Kidney epithelial cell (primary cell): ENCODE measurements at regions not wholly inside any gene's neighbourhood (a gene's known extent, or its start where the extent isn't known, plus 50 kb on each side); places are given as distances from the start of the nearest gene placed in this dataset.
A peak's percentile ranks its signal among the peaks of the same experiment; 100 is the strongest.

ENCODE experiments used
- DNase-seq: peaks from one replicate; pipeline ENCODE4 v3.0.0-alpha.2; 2010; ENCODE audit warnings: low read depth
- H3K27me3 ChIP-seq: 2 replicates; pipeline ENCODE4 v1.6.0; 2011; ENCODE audit warnings: low read length; ENCODE audit not compliant: control insufficient read depth, insufficient read depth
- H3K36me3 ChIP-seq: 2 replicates; pipeline ENCODE4 v1.5.1; 2011; ENCODE audit warnings: low read length; ENCODE audit not compliant: control insufficient read depth, insufficient read depth
- H3K4me3 ChIP-seq: 2 replicates; pipeline ENCODE4 v1.5.1; 2011; ENCODE audit warnings: low read depth, mild to moderate bottlenecking, control low read depth, low read length
- CTCF ChIP-seq: IDR thresholded peaks from 2 replicates; pipeline ENCODE4 v1.5.1; 2011; ENCODE audit warnings: mild to moderate bottlenecking, moderate library complexity, low read length, control low read depth, inconsistent platforms; ENCODE audit not compliant: insufficient read depth, poor library complexity, severe bottlenecking

- peaks cover 8% of the 10 kb centered on the region for H3K27me3 ChIP-seq
- H3K4me3 ChIP-seq = no peak overlapping the region
- no peak for TF ChIP-seq CTCF
- DNase-seq = no peak
- no peaks in the 10 kb centered on the region for H3K36me3 ChIP-seq
These were observed 160.5 kb downstream of the TM9SF2 start for GRCh38 chr13:99661791-99662190.

DNA sequence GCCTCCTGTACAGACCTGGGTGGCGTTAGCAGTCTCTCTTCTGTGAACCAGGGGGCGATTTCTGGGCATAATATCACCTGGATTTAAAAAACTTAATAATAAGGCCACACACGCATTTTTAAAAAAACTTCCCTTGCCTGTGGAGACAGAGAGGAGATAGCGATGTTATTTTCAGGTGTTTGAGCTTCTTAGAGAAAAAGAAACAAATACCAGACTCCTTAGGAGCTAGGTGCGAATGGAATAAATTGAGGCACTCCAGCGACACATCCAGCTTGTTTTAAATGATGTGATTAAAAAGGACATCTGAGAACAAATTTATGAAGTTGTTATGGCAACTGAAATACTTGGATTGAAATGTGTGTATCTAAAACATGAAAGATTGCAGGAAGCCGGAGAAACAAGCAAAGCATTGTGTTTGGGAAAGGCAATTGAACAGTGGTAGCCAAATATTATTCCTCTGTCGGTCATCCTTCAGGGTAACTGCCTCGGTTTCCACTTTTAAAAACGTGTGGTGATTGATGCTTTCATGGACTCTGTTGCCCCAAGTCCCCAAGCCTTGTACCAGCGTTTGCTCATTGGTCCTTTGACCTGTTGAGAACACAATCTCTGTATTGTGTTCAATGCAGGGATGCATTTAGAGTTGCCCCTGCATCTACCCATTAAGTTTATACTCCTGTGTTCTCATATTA is 158.7 kb downstream of the TM9SF2 start:
- DNase-seq = no peak
- TF ChIP-seq CTCF = no peak
- no peaks in the 10 kb centered on the region for H3K36me3 ChIP-seq
- H3K27me3 ChIP-seq = peaks cover 8% of the 10 kb centered on the region
- H3K4me3 ChIP-seq = no peak overlapping the region

GRCh38 chr13:99659226-99659625 is 158.0 kb downstream of the TM9SF2 start:
- DNase-seq = no peak
- no peak overlapping the region for H3K4me3 ChIP-seq
- H3K36me3 ChIP-seq = no peaks in the 10 kb centered on the region
- TF ChIP-seq CTCF = no peak
- H3K27me3 ChIP-seq = peaks cover 8% of the 10 kb centered on the region

GRCh38 chr13:99658261-99658991 is 157.2 kb downstream of the TM9SF2 start:
- TF ChIP-seq CTCF = peak; percentile 54
- Histone ChIP-seq H3K36me3 (no peaks in the 10 kb centered on the region), H3K4me3 (peak overlapping the region; percentile 26), H3K27me3 (peaks cover 8% of the 10 kb centered on the region)
- no peak for DNase-seq

DNA sequence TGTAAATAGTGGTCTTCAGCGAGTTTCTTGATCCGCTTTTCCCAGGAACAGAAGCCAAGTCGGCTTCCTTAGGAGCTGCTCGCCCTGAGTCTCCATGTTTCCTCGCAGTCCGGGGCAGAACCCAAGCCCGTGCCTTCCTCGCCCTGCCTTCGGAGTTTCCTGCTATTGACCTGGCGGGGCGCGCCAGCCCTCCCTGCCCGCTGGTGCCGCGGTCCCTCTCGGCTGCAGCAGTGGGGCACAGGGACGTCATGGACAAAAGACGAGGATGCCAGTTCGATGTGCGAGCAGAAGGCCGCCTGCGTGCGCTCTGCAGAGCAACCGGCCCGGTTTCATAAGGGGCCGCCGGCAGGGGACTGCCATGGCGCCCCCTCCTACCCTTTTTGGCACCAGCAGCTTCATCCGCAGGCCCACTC is 156.6 kb downstream of the TM9SF2 start:
- DNase-seq = no peak
- Histone ChIP-seq H3K4me3 (peak overlapping the region; percentile 26), H3K27me3 (peaks cover 7% of the 10 kb centered on the region), H3K36me3 (no peaks in the 10 kb centered on the region)
- no peak for TF ChIP-seq CTCF
